CD1c-positive myeloid dendritic cell (primary cell): ENCODE measurements at regions not wholly inside any gene's neighbourhood (a gene's known extent, or its start where the extent isn't known, plus 50 kb on each side); places are given as distances from the start of the nearest gene placed in this dataset.
"Not testable (repeated sequence)": the region's sequence is repeated elsewhere in the genome, so short reads cannot be mapped to it uniquely, and the experiment has no call there.

ENCODE experiments used
- DNase-seq: peaks from one replicate; pipeline ENCODE4 v3.0.0-alpha.2; 2016; ENCODE audit errors: extremely low spot score

DNA sequence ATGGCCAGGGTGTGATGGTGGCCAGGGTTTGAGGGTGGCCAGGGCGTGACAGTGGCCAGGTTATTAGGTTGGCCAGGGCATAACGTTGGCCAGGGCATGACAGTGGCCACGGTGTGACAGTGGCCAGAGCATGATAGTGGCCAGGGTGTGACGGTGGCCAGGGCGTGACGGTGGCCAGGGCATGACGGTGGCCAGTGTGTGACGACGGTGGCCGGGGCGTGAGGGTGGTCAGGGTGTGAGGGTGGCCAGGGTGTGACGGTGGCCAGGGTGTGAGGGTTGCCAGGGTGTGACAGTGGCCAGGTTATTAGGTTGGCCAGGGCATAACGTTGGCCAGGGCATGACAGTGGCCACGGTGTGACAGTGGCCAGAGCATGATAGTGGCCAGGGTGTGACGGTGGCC, 642.8 kb downstream of the TBC1D22A start:
- not testable (repeated sequence) for DNase-seq

DNA sequence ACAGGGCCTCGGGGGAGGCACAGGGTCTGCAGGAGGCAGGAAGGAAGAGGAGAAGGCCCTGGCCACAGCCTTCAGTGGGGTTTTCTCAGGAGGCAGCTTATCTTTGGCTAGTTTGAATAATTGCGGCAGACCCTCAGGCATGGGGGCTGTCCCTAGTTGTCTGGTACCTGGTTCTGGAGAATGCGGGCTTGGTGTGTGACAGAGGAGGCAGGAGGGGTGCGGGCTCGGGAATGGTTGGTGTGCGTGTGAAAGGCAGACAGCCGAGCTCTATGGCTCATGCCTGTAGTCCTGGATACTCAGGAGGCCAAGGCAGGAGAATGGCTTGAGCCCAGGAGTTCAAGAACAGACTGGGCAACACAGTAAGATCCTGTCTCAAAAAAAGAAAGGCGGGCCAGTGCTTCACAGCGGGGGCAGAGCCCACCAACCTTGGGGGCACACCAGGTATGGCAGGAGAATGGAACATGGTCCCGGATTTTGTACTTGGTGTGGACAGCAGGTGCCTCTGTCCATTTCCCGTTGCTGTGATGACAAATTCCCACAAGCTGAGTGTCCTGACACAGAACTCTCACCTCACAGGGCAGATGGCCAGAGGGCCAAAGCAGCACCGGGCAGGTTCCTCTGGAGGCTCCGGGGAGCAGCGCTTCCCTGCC, 640.6 kb downstream of the TBC1D22A start:
- no peak for DNase-seq

GRCh38 chr22:47401976-47402770, 639.7 kb downstream of the TBC1D22A start:
- no peak for DNase-seq

GRCh38 chr22:47401592-47401898, 639.1 kb downstream of the TBC1D22A start:
- DNase-seq = no peak

GRCh38 chr22:47400701-47401591, 638.5 kb downstream of the TBC1D22A start:
- DNase-seq = no peak

- DNase-seq = not testable (repeated sequence)
These were observed 637.7 kb downstream of the TBC1D22A start for GRCh38 chr22:47400131-47400530.

- no peak for DNase-seq
These were observed 636.7 kb downstream of the TBC1D22A start for GRCh38 chr22:47398921-47399790.

- DNase-seq = no peak
These were observed 636.0 kb downstream of the TBC1D22A start for GRCh38 chr22:47398491-47398890.

DNA sequence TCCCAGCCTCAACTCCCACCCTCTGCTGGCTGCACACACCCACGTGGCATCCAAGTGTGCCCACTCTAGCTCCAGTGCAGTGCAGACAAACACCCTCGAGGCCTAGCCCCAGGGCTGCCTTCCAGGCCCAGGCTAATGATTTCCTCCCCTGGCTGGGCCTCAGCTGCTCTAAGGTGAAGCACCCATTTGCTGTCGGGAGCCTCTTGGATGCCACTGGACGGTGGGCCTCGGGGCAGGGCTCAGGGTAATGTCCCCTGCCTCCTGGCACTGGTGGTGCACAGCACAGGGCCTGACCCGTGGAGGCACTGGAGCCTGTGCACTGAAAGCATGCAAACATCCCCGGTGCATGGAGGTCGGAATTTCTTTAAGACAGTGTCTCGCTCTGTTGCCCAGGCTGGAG, 635.2 kb downstream of the TBC1D22A start:
- DNase-seq = no peak

DNA sequence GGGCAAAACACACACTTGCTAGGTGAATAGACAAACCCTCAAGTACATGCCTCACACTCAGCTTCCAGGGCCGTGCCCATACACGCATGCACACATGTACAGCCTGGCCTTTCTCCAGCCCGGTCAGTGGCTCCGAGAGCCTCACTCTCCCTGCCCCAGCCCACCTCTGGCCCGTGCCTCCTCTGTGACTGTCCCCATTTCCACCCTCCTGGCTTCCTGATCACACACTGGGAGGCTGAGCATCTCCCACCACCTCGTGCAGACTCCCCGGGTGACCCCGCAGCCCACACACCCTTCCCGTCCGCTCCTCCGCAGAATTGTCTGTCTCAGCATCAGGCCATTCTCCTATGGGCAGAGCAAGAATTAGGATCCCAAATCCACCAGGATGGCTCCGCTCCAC, 634.1 kb downstream of the TBC1D22A start:
- no peak for DNase-seq

GRCh38 chr22:47396105-47396504, 633.7 kb downstream of the TBC1D22A start:
- DNase-seq = no peak

DNA sequence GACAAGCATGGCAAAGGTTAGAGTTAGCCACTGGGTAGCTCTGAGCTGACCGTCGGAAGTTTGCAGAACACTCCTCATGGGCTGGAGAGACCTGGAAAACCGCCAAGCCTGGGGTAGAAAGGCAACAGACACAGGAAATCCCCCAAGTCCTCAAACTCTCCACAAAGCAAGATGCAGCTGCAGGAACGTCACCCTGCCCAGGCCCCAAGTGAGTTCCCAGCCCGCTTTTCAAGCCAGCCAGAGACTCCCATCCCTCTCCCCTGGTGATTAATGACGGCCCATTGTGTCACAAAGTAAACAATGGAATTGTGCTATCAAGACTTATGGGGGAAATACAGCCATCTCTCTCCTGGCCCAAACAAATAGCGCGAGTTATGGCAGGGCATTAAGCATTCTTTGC, 633.0 kb downstream of the TBC1D22A start:
- DNase-seq = no peak

GRCh38 chr22:47394504-47395440, 632.3 kb downstream of the TBC1D22A start:
- DNase-seq = no peak

DNA sequence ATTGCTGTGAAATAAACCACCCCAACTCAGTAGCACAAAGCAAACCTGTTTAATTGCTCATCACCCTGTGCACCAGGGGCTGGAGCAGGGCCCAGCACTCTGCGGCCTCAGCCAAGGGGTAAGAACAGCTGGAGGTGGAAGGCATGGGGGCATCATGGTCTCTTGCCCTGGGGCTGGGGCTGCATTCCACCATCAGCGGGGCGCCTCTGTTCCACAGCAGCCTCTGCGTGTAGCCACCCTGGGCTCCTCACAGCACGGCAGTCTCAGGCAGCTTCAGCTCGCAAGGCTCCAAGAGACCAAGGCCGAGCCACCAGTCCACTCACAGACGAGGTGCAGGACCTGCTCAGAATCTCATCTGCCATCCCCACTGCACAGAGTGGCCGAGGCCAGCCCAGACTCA, 630.7 kb downstream of the TBC1D22A start:
- DNase-seq = no peak

- no peak for DNase-seq
These were observed 630.3 kb downstream of the TBC1D22A start for GRCh38 chr22:47392729-47393128.

DNA sequence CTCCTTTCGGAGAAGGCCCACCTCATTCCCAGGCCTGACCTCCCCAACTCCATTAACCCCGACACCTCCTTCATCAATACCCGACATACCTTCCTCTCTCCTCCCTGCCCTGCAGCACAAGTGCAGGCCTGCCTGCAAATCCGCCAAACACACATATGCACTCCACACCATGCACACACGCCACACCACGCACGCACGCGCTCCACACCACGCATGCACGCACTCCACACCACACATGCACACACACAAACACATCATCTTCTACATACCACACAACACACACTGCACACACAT, 629.6 kb downstream of the TBC1D22A start:
- no peak for DNase-seq

- no peak for DNase-seq
These were observed 629.0 kb downstream of the TBC1D22A start for GRCh38 chr22:47391169-47392053.

DNA sequence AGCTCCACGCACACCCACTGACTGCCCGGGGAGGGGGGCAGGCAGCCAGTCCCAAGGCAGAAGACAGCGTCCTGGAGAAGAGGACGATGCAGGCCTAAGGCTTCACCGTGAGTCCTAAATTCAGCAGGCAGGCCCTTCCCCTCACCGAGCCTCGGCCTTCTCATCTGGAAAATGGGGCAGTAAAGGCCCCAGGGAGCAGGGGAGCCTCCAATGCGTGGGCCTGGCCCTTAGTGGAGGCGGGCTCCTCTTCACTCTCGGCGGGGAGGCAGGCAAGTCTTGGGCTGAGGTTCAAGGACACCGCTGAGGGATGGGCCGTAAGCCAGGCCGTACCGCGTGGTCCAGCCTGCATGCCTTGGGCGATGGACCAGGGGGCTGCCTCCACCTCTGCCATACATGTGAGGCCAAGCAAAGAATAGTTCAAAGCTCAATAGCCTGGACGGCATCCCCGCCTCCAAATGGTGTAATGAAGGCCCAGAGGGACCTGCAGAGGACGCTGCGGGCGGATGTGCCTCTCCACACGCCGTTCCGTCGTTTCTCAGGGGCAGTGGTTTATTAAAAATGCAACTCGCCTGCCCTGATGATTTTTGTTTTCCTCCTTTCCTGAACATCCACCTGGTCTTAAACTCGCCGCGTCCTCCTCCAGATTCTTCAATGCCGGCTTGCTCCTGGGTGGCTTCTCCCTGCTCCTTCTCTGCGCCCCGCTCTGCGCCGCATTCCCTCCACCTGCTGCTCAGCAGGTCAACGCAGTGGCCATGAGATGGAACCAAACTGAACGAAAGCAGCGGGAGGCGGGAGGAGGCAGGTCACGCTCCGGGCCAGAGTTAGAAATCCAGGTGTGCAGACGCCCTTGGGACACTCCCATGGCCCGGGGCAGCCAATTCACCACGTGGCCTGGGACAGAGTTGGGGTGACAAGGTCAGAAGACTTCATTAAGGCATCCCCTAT, 627.8 kb downstream of the TBC1D22A start:
- no peak for DNase-seq

DNA sequence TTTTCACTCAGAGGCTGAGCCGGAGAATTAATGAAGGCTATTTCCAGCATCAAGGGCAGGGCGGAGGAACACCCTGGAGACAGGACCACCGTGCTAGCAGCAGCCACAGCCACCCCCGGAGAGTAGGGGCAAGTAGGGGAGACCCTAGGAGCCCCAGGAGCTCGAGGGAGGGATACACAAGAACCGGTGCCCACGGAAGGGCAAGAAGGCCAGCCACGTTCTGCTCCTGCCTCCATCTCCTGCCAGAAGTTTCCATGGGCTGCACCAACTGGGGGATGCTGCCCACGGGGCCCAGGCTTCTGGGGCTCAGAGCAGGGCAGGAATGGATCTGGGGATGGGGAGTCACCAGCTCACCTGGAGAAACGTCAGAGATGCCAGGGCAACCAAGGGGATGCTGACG, 626.8 kb downstream of the TBC1D22A start:
- no peak for DNase-seq
